Stimulated activated naive CD4-positive, alpha-beta T cell (primary cell): ENCODE measurements at regions not wholly inside any gene's neighbourhood (a gene's known extent, or its start where the extent isn't known, plus 50 kb on each side); places are given as distances from the start of the nearest gene placed in this dataset.

Source experiments
- DNase-seq, 6 experiments: peaks; one replicate each; lab custom pipeline; 2025; lab: John Stamatoyannopoulos, UW

- no peak for DNase-seq
These were observed 595.7 kb upstream of the POU3F4 start for GRCh38 chrX:82912382-82912781.

GRCh38 chrX:82934980-82935379 is 573.1 kb upstream of the POU3F4 start:
- no peak for DNase-seq

GRCh38 chrX:82945332-82945731 is 562.8 kb upstream of the POU3F4 start:
- no peak for DNase-seq

GRCh38 chrX:82961129-82961528 is 547.0 kb upstream of the POU3F4 start:
- no peak for DNase-seq

- no peak for DNase-seq
These were observed 534.4 kb upstream of the POU3F4 start for GRCh38 chrX:82973646-82974045.

- DNase-seq: no peak
These were observed 509.9 kb upstream of the POU3F4 start for GRCh38 chrX:82998163-82998562.

GRCh38 chrX:83004012-83004411 is 504.1 kb upstream of the POU3F4 start:
- no peak for DNase-seq

- DNase-seq: peak in 1 of 6 experiments; percentile 1
These were observed 499.7 kb upstream of the POU3F4 start for GRCh38 chrX:83008415-83008814.

- no peak for DNase-seq
These were observed 488.8 kb upstream of the POU3F4 start for GRCh38 chrX:83019258-83019657.

- no peak for DNase-seq
These were observed 486.1 kb upstream of the POU3F4 start for GRCh38 chrX:83022020-83022419.
